ENCODE measurements at regions not wholly inside any gene's neighbourhood (a gene's known extent, or its start where the extent isn't known, plus 50 kb on each side); places are given as distances from the start of the nearest gene placed in this dataset.

DNA sequence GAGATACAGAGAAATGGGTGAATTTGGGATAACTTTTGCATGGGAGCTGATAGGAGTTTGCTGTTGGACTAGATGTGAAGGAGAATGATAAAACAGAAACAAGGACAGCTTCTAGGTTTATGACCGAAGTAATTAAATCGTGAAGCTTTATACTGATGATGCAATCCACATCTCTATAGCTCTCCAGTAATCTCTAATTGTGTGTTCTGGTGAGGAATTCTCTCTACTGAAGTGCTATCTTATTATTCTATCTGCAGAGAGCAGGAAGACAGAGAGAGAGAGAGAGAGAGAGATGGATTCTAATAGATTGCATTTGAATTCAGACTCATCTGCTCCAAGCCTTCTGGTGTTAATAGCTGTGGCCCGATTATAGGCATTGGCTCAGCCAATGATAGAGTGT lies 113.5 kb upstream of the FRMD4B start:
- no peaks in the 10 kb centered on the region for H3K9me3 ChIP-seq
- TF ChIP-seq CTCF (IDR thresholded peaks at IDR 0.05): no peak
- no peak overlapping the region for H3K4me3 ChIP-seq
- H3K27ac ChIP-seq: no peak overlapping the region
- H3K36me3 ChIP-seq: no peaks in the 10 kb centered on the region
- H3K4me1 ChIP-seq: no peaks in the 10 kb centered on the region
- intact Hi-C loops (cut with DNase I; ENCODE audit: low total_unique reads): no loop called here
- no peak for DNase-seq
- no peaks in the 10 kb centered on the region for H3K27me3 ChIP-seq

DNA sequence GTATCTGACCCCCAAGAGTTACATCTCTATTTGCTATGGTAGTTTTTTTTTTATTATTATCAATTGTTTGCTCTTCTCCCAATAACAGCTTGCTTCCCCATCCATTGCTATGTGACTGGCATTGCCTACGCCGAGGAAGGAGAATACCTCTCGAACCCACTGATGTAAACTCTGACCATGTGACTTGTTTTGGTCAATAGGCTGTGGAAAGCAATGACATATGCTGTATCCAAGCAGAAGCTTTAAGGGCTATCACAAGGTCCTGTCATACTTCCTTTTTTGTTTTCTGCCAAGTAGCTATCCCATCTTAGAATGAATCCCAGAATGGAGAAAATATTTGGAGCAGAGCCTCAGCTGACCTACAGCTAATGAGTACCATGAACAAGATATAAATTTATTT lies 111.0 kb upstream of the FRMD4B start:
- intact Hi-C loops (cut with DNase I; ENCODE audit: low total_unique reads): no loop called here
- H3K4me3 ChIP-seq: no peak overlapping the region
- H3K4me1 ChIP-seq: no peaks in the 10 kb centered on the region
- no peaks in the 10 kb centered on the region for H3K9me3 ChIP-seq
- no peak overlapping the region for H3K27ac ChIP-seq
- no peaks in the 10 kb centered on the region for H3K36me3 ChIP-seq
- no peak for TF ChIP-seq CTCF (IDR thresholded peaks at IDR 0.05)
- H3K27me3 ChIP-seq: no peaks in the 10 kb centered on the region
- DNase-seq: no peak

GRCh38 chr3:69494185-69494584 lies 108.3 kb upstream of the FRMD4B start:
- no peak overlapping the region for H3K4me3 ChIP-seq
- intact Hi-C loops (cut with DNase I; ENCODE audit: low total_unique reads): no loop called here
- H3K27me3 ChIP-seq: no peaks in the 10 kb centered on the region
- no peak overlapping the region for H3K27ac ChIP-seq
- DNase-seq: no peak
- H3K4me1 ChIP-seq: no peaks in the 10 kb centered on the region
- H3K36me3 ChIP-seq: no peaks in the 10 kb centered on the region
- TF ChIP-seq CTCF (IDR thresholded peaks at IDR 0.05): no peak
- no peaks in the 10 kb centered on the region for H3K9me3 ChIP-seq

GRCh38 chr3:69493157-69493556 lies 107.3 kb upstream of the FRMD4B start:
- no peak for TF ChIP-seq CTCF (IDR thresholded peaks at IDR 0.05)
- DNase-seq: no peak
- intact Hi-C loops (cut with DNase I; ENCODE audit: low total_unique reads): no loop called here
- no peaks in the 10 kb centered on the region for H3K27me3 ChIP-seq
- no peaks in the 10 kb centered on the region for H3K36me3 ChIP-seq
- H3K9me3 ChIP-seq: no peaks in the 10 kb centered on the region
- H3K4me3 ChIP-seq: no peak overlapping the region
- no peak overlapping the region for H3K27ac ChIP-seq
- no peaks in the 10 kb centered on the region for H3K4me1 ChIP-seq

- intact Hi-C loops (cut with DNase I; ENCODE audit: low total_unique reads): no loop called here
- no peaks in the 10 kb centered on the region for H3K36me3 ChIP-seq
- no peaks in the 10 kb centered on the region for H3K9me3 ChIP-seq
- DNase-seq: no peak
- no peaks in the 10 kb centered on the region for H3K27me3 ChIP-seq
- H3K4me3 ChIP-seq: no peak overlapping the region
- H3K4me1 ChIP-seq: no peaks in the 10 kb centered on the region
- TF ChIP-seq CTCF (IDR thresholded peaks at IDR 0.05): no peak
- no peak overlapping the region for H3K27ac ChIP-seq
Observed at GRCh38 chr3:69491975-69492374, 106.1 kb upstream of the FRMD4B start.

- Histone ChIP-seq H3K4me1 (no peaks in the 10 kb centered on the region), H3K9me3 (no peaks in the 10 kb centered on the region), H3K27me3 (no peaks in the 10 kb centered on the region), H3K27ac (no peak overlapping the region), H3K4me3 (no peak overlapping the region), H3K36me3 (no peaks in the 10 kb centered on the region)
- DNase-seq: no peak
- intact Hi-C loops (cut with DNase I; ENCODE audit: low total_unique reads): no loop called here
- no peak for TF ChIP-seq CTCF (IDR thresholded peaks at IDR 0.05)
Observed at GRCh38 chr3:69490971-69491370, 105.1 kb upstream of the FRMD4B start.

Data from tibial artery (tissue), 4 donors.